Stimulated activated CD4-positive, alpha-beta T cell treated with anti-CD3 and anti-CD28 coated beads, Interleukin-1b, Interleukin-23, amount 100 ng/mL, for 48 hours (primary cell): ENCODE measurements at regions not wholly inside any gene's neighbourhood (a gene's known extent, or its start where the extent isn't known, plus 50 kb on each side); places are given as distances from the start of the nearest gene placed in this dataset.

Source experiments
- DNase-seq: peaks from one replicate; pipeline ENCODE4 v3.0.0-alpha.2; 2020

DNA sequence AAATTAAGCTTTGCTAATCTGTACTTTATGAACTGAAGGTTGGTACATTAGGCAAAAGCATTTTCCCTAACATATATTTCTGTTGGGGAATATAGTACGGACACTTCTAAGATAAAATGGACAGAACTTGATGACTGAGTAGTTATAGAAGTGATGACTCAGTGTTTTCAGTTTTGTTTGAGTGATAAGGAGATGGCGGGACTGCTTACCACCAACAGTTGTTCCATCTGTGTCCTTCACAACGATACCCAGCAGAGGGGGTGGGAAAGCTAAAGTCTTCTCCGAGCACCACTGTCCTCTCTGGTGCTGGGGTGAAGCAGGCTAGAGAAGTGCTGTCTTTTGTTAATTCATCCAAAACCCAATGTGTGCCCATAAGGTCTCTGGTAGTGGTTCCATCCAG lies 195.8 kb downstream of the CD47 start:
- no peak for DNase-seq

- DNase-seq = no peak
Observed at GRCh38 chr3:107892955-107893624, 197.7 kb downstream of the CD47 start.

DNA sequence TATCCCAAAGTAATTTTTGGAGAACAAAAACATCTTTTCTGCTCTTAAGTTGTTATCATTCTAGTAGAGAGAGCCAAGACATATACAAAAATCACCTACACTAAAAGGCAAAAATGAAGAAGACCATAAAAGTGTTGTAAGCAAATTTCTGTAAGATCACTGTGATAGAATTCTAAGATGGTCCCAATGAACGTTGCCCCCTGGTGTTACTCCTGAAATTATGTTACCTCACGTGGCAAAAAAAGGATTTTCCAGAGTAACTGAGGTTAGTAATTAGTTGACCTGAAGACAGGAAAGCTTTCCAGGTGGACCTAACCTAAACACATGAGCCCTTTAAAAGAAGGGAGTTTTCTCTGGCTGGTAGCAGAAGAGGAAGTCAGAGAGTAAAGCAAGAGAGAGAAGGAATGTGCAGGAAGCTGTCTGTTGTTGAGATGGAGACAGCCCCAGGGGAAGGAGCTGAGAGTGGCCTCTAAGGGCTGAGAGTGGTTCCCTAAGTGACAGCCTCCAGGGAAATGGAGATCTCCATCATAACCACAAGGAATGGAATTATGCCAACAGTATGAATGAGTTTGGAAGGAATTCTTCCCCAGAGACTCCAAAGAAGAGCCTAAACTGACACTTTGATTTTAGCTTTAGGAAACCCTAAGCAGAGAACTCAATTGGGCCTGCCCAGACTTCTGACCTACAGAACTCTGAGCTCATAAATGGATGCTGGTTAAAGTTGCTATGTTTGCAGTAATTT lies 205.9 kb downstream of the CD47 start:
- no peak for DNase-seq

DNA sequence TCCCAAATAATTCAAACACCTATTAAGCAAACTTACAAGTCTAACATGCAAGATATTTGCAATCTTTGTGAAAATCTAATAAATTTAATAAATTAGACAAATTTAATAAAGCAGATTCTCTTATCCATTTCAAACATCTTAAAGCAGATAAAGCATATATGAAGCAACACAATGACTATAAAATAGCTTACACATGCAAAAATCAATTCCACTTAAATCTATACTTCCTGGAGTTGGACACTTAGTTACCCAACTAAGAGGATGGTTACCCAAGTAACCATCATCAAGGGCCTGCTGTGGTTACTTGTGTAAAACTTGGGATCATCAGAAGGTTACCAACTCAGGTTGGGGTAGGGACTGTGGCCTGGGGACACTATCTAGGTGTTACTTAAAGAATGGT lies 206.8 kb downstream of the CD47 start:
- DNase-seq = no peak

DNA sequence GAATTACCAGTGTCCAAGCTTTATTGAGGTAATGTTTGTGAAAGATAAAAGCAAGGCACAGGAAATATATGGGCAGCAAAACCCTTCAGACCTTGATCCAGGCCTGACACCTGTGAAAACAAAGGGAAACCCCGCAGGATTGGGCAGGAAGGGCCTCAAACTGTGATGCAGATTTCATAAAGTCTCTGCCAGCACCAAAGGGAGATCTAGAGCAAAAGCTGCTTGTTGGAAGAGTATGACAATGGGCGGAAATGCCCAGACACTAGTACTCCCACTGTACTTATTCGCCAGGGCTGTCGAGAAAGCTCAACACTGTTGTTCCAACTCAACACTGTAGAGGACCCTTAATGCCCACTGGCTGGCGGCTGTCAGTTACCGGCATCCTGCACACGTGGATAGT lies 207.9 kb downstream of the CD47 start:
- DNase-seq = no peak

GRCh38 chr3:107882261-107882660 lies 208.6 kb downstream of the CD47 start:
- DNase-seq = no peak

GRCh38 chr3:107881509-107881908 lies 209.3 kb downstream of the CD47 start:
- no peak for DNase-seq

- no peak for DNase-seq
Observed at GRCh38 chr3:107880702-107881101, 210.1 kb downstream of the CD47 start.

- DNase-seq = no peak
Observed at GRCh38 chr3:107877936-107878335, 212.9 kb downstream of the CD47 start.

GRCh38 chr3:107870943-107871638 lies 219.7 kb downstream of the CD47 start:
- no peak for DNase-seq

GRCh38 chr3:107870096-107870495 lies 220.7 kb downstream of the CD47 start:
- DNase-seq = no peak

GRCh38 chr3:107868449-107868848 lies 222.4 kb downstream of the CD47 start:
- no peak for DNase-seq

DNA sequence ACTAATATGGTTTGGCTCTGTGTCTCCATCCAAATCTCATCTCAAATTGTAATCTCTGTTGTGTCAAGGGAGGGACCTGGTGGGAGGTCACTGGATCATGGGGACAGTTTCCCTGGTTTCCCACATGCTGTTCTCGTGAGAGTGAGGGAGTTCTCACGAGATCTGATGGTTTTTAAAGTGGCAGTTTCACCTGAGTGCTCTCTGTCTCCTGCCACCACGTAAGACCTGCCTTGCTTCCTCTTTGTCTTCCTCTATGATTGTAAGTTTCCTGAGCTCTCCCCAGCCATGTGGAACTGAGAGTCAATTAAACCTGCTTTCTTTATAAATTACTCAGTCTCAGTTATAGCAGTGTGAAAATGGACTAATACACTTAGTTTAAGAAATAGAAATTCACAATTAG lies 228.9 kb downstream of the CD47 start:
- DNase-seq = no peak

GRCh38 chr3:107861422-107861821 lies 229.4 kb downstream of the CD47 start:
- DNase-seq = no peak
